IMR-90 (cell line): ENCODE measurements at regions not wholly inside any gene's neighbourhood (a gene's known extent, or its start where the extent isn't known, plus 50 kb on each side); places are given as distances from the start of the nearest gene placed in this dataset.

Source experiments
- ATAC-seq: fragments of 200-7000 bp; cut with Tn5 transposase; 2 replicates; pipeline ENCODE4 v1.9.1; 2020; ENCODE audit warnings: low read depth, mild to moderate bottlenecking, moderate library complexity
- BruUV-seq: library from RNA; stranded (reverse); fragments of 400-500 nt; replicated peaks from 2 replicates; lab custom pipeline; 2021; lab: Mats Ljungman, UMichigan
- CTCF ChIA-PET: fragments of 300-600 bp; formaldehyde crosslinking; extraction: SDS; loops from one replicate; lab custom pipeline; 2021; ENCODE audit warnings: antibody characterized with exemption; lab: Yijun Ruan, JAX
- POLR2A ChIA-PET: fragments of 300-600 bp; sonication (Branson Sonifier 250); formaldehyde crosslinking; loops from one replicate; lab custom pipeline; 2022; ENCODE audit warnings: antibody characterized with exemption; ENCODE audit not compliant: unreplicated experiment; lab: Charles Lee
- DNase-seq: peaks from one replicate; pipeline ENCODE4 v3.0.0; 2013
- H2AFZ ChIP-seq: replicated peaks from 2 replicates; pipeline ENCODE3; 2013; ENCODE audit warnings: low read length, mild to moderate bottlenecking; ENCODE audit not compliant: poor library complexity
- H2AK5ac ChIP-seq: 2 replicates; pipeline ENCODE4 v1.6.1; 2013; ENCODE audit warnings: low read depth, low read length, inconsistent platforms
- H2AK9ac ChIP-seq: replicated peaks from 2 replicates; pipeline ENCODE3; 2013; ENCODE audit warnings: mild to moderate bottlenecking, low read depth, low read length, moderate library complexity; ENCODE audit not compliant: poor library complexity
- H2BK120ac ChIP-seq: 2 replicates; pipeline ENCODE4 v1.6.1; 2013; ENCODE audit warnings: low read depth, low read length, inconsistent platforms
- H2BK15ac ChIP-seq: 3 replicates; pipeline ENCODE4 v1.6.1; 2013; ENCODE audit warnings: low read depth, low read length, inconsistent platforms
- H2BK20ac ChIP-seq: 2 replicates; pipeline ENCODE4 v1.6.1; 2013; ENCODE audit warnings: low read depth, mild to moderate bottlenecking, inconsistent platforms, low read length, moderate library complexity
- H2BK5ac ChIP-seq: 2 replicates; pipeline ENCODE4 v1.6.1; 2013; ENCODE audit warnings: mild to moderate bottlenecking, low read depth, low read length, inconsistent platforms; ENCODE audit not compliant: poor library complexity, severe bottlenecking
- H3K14ac ChIP-seq: replicated peaks from 2 replicates; pipeline ENCODE4 v1.6.1; 2013; ENCODE audit warnings: low read depth, low read length, inconsistent platforms
- H3K18ac ChIP-seq: 2 replicates; pipeline ENCODE4 v1.6.1; 2013; ENCODE audit warnings: low read depth, low read length, control low read depth
- H3K23ac ChIP-seq: 2 replicates; pipeline ENCODE4 v1.6.1; 2013; ENCODE audit warnings: low read depth, low read length, inconsistent platforms
- H3K27ac ChIP-seq: 2 replicates; pipeline ENCODE4 v1.5.1; 2013; ENCODE audit warnings: mild to moderate bottlenecking, control low read depth, low read length; ENCODE audit not compliant: insufficient read depth
- H3K27me3 ChIP-seq: 2 replicates; pipeline ENCODE4 v1.6.1; 2013; ENCODE audit warnings: low read length; ENCODE audit not compliant: control insufficient read depth, insufficient read depth
- H3K36me3 ChIP-seq: 2 replicates; pipeline ENCODE4 v1.6.1; 2013; ENCODE audit warnings: low read length, mixed read lengths; ENCODE audit not compliant: control insufficient read depth, insufficient read depth
- H3K4ac ChIP-seq: 2 replicates; pipeline ENCODE4 v1.6.1; 2013; ENCODE audit warnings: low read depth, low read length, inconsistent platforms
- H3K4me1 ChIP-seq: 2 replicates; pipeline ENCODE4 v1.6.1; 2013; ENCODE audit warnings: low read length, mixed read lengths; ENCODE audit not compliant: control insufficient read depth, insufficient read depth
- H3K4me2 ChIP-seq: 2 replicates; pipeline ENCODE4 v1.6.1; 2013; ENCODE audit warnings: low read depth, mild to moderate bottlenecking, control low read depth, low read length, moderate library complexity
- H3K4me3 ChIP-seq: 2 replicates; pipeline ENCODE4 v1.5.1; 2013; ENCODE audit warnings: low read depth, mild to moderate bottlenecking, control low read depth, low read length, moderate library complexity; ENCODE audit not compliant: insufficient read depth
- H3K56ac ChIP-seq: 2 replicates; pipeline ENCODE4 v1.6.1; 2013; ENCODE audit warnings: low read length, inconsistent platforms; ENCODE audit not compliant: insufficient read depth; ENCODE audit errors: extremely low read depth
- H3K79me1 ChIP-seq, 2 experiments: 2 replicates each; pipeline ENCODE4 v1.6.1; 2013; ENCODE audit warnings: low read length in 2 of 2, inconsistent platforms in 1 of 2, low read depth in 1 of 2
- H3K9ac ChIP-seq: 2 replicates; pipeline ENCODE4 v1.6.1; 2013; ENCODE audit warnings: low read depth, low read length, control low read depth
- H3K9me1 ChIP-seq: 2 replicates; pipeline ENCODE4 v1.6.1; 2013; ENCODE audit warnings: low read length, inconsistent platforms; ENCODE audit not compliant: insufficient read depth
- H3K9me3 ChIP-seq: 2 replicates; pipeline ENCODE4 v1.6.1; 2013; ENCODE audit warnings: low read length; ENCODE audit not compliant: control insufficient read depth, insufficient read depth
- H4K20me1 ChIP-seq: 2 replicates; pipeline ENCODE4 v1.6.1; 2013; ENCODE audit warnings: low read length, inconsistent platforms; ENCODE audit not compliant: insufficient read depth
- H4K5ac ChIP-seq: 2 replicates; pipeline ENCODE4 v1.6.1; 2013; ENCODE audit warnings: mild to moderate bottlenecking, low read depth, low read length, control low read depth
- H4K8ac ChIP-seq, 2 experiments: 2 replicates each; pipeline ENCODE4 v1.6.1; 2013; ENCODE audit warnings: low read depth in 2 of 2, low read length in 2 of 2, control low read depth in 1 of 2, inconsistent platforms in 1 of 2
- H4K91ac ChIP-seq: 2 replicates; pipeline ENCODE4 v1.6.1; 2013; ENCODE audit warnings: low read depth, low read length, inconsistent platforms; ENCODE audit not compliant: insufficient read depth
- BHLHE40 ChIP-seq: fragments of 150-350 bp; IDR thresholded peaks from 2 replicates; pipeline ENCODE4 v1.6.1; 2016; ENCODE audit warnings: mild to moderate bottlenecking, low read depth, low read length
- CEBPB ChIP-seq: IDR thresholded peaks from 2 replicates; pipeline ENCODE4 v1.6.1; 2012; ENCODE audit warnings: low read depth, low read length, improper control_type of control experiment
- CHD1 ChIP-seq: IDR thresholded peaks from 2 replicates; pipeline ENCODE4 v1.6.1; 2012; ENCODE audit warnings: low read depth, low read length, improper control_type of control experiment
- ELK1 ChIP-seq: fragments of 150-350 bp; IDR thresholded peaks from 2 replicates; pipeline ENCODE4 v1.6.1; 2016; ENCODE audit warnings: low read depth, mild to moderate bottlenecking, low read length, moderate library complexity, borderline replicate concordance
- FOS ChIP-seq: fragments of 150-350 bp; IDR thresholded peaks from 2 replicates; pipeline ENCODE4 v1.6.1; 2016; ENCODE audit warnings: low read depth, low read length
- MAFK ChIP-seq: IDR thresholded peaks from 2 replicates; pipeline ENCODE4 v1.6.1; 2012; ENCODE audit warnings: low read depth, low read length, improper control_type of control experiment
- MAZ ChIP-seq: IDR thresholded peaks from 2 replicates; pipeline ENCODE4 v1.6.1; 2012; ENCODE audit warnings: low read depth, mild to moderate bottlenecking, low read length, improper control_type of control experiment, moderate library complexity, borderline replicate concordance
- MXI1 ChIP-seq: IDR thresholded peaks from 2 replicates; pipeline ENCODE4 v1.6.1; 2012; ENCODE audit warnings: low read depth, mild to moderate bottlenecking, low read length, moderate library complexity, borderline replicate concordance
- NFE2L2 ChIP-seq: fragments of 150-350 bp; IDR thresholded peaks from 2 replicates; pipeline ENCODE4 v1.6.1; 2016; ENCODE audit warnings: low read depth, mild to moderate bottlenecking, low read length
- POLR2A ChIP-seq: IDR thresholded peaks from 2 replicates; pipeline ENCODE4 v1.6.1; 2012; ENCODE audit warnings: mild to moderate bottlenecking, low read depth, low read length
- RAD21 ChIP-seq: IDR thresholded peaks from 2 replicates; pipeline ENCODE4 v1.6.1; 2012; ENCODE audit warnings: low read length, improper control_type of control experiment
- RCOR1 ChIP-seq: IDR thresholded peaks from 2 replicates; pipeline ENCODE4 v1.6.1; 2012; ENCODE audit warnings: mild to moderate bottlenecking, low read length, improper control_type of control experiment; ENCODE audit not compliant: insufficient replicate concordance
- RFX5 ChIP-seq: IDR thresholded peaks from 2 replicates; pipeline ENCODE4 v1.8.0; 2012; ENCODE audit warnings: low read depth, mild to moderate bottlenecking, low read length, moderate library complexity
- SMC3 ChIP-seq: fragments of 150-350 bp; IDR thresholded peaks from 2 replicates; pipeline ENCODE4 v1.6.1; 2016; ENCODE audit warnings: low read depth, mild to moderate bottlenecking, antibody characterized with exemption, low read length, moderate library complexity
- WGBS, 2 experiments: methylation state at CpG; one replicate each; pipeline versions ENCODE4 v1.1.5 to v1.1.7; 2013; ENCODE audit warnings: missing lambda C conversion rate in 2 of 2; ENCODE audit not compliant: insufficient read length in 1 of 2; ENCODE audit errors: extremely low coverage in 2 of 2; 5-methylcytosine and 5-hydroxymethylcytosine counted together
- dilution Hi-C: fragments of 300-500 bp; cut with HindIII; formaldehyde crosslinking; loops from one replicate; pipeline ENCODE4 v1.14.3; 2018; ENCODE audit warnings: low sequenced_read_pairs; ENCODE audit not compliant: unreplicated experiment
- in situ Hi-C: fragments of 300-500 bp; cut with MboI; formaldehyde crosslinking; loops from 3 replicates; pipeline ENCODE4 v1.14.3; 2019; ENCODE audit warnings: low sequenced_read_pairs, inconsistent platforms, mixed read lengths
- intact Hi-C: fragments of 100-400 bp; cut with micrococcal nuclease; formaldehyde crosslinking; loops from 2 replicates; pipeline ENCODE4 v1.10.0; 2022
- TF ChIP-seq, protein P1 (sequence below): fragments of 150-350 bp; IDR thresholded peaks from 2 replicates; pipeline ENCODE4 v1.6.1; 2017; ENCODE audit warnings: mild to moderate bottlenecking, antibody characterized with exemption, low read length, low read depth
- TF ChIP-seq, protein P2 (sequence below): conservative IDR thresholded peaks from 2 replicates; pipeline ENCODE4 v1.5.1; 2012; ENCODE audit warnings: mild to moderate bottlenecking, low read depth, low read length, improper control_type of control experiment

DNA sequence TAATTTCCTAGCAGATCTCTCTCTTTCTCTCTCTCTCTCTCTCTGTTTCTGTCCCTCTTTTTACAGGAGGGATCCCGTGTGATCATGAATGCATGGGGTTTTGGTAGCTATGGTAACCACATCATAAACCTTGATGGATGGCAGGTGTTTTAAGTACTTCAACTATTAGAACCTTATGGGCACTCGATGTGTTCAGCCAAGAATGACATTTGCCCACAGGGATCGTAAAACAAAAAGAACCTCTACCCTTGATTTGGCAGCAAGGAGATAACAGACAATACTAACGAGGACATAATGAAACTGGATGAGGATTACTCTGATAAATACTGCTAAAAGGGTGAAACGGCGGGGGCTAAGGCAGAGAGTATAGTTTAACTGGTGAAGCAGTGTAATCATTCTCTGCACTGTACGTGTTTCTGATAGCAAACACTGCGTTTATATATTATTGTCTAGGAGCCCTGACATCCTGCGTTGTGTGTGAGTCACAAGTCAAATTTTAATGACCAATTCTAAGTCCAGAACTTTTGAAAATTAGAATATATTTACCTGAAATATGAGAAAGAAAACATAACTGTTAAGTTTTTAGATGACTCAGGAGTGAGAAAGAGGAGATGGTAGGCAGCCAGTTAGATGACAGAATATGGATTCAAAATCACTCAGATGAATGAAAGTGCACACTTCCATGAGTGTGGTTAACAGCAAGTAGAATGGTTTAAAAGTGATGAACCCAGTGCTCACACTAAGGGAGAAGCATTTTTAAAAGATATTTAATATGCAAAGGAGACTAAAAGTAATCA, 80.3 kb downstream of the OTOL1 start:
- no peak for TF ChIP-seq CHD1
- TF ChIP-seq, protein P1, sequence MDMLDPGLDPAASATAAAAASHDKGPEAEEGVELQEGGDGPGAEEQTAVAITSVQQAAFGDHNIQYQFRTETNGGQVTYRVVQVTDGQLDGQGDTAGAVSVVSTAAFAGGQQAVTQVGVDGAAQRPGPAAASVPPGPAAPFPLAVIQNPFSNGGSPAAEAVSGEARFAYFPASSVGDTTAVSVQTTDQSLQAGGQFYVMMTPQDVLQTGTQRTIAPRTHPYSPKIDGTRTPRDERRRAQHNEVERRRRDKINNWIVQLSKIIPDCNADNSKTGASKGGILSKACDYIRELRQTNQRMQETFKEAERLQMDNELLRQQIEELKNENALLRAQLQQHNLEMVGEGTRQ: no peak
- TF ChIP-seq NFE2L2: no peak
- no peak for TF ChIP-seq RFX5
- TF ChIP-seq RAD21: no peak
- TF ChIP-seq FOS: no peak
- TF ChIP-seq, protein P2, sequence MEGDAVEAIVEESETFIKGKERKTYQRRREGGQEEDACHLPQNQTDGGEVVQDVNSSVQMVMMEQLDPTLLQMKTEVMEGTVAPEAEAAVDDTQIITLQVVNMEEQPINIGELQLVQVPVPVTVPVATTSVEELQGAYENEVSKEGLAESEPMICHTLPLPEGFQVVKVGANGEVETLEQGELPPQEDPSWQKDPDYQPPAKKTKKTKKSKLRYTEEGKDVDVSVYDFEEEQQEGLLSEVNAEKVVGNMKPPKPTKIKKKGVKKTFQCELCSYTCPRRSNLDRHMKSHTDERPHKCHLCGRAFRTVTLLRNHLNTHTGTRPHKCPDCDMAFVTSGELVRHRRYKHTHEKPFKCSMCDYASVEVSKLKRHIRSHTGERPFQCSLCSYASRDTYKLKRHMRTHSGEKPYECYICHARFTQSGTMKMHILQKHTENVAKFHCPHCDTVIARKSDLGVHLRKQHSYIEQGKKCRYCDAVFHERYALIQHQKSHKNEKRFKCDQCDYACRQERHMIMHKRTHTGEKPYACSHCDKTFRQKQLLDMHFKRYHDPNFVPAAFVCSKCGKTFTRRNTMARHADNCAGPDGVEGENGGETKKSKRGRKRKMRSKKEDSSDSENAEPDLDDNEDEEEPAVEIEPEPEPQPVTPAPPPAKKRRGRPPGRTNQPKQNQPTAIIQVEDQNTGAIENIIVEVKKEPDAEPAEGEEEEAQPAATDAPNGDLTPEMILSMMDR: no peak
- no peak for TF ChIP-seq SMC3
- no peak for TF ChIP-seq POLR2A
- TF ChIP-seq CEBPB: no peak
- TF ChIP-seq MXI1: no peak
- TF ChIP-seq MAFK: no peak
- no peak for TF ChIP-seq ELK1
- TF ChIP-seq MAZ: no peak
- no peak for TF ChIP-seq RCOR1
- no peak for TF ChIP-seq BHLHE40
- H2BK5ac ChIP-seq: no peak overlapping the region
- H3K56ac ChIP-seq: no peak overlapping the region
- WGBS, 2 experiments: no CpG with 5 or more reads among the region's 9 CpGs
- dilution Hi-C loops (no loop called here), in situ Hi-C loops (no loop called here), intact Hi-C loops (no loop called here)
- no peaks in the 10 kb centered on the region for H3K27me3 ChIP-seq
- H4K20me1 ChIP-seq: no peaks in the 10 kb centered on the region
- H3K23ac ChIP-seq: no peak overlapping the region
- no peak overlapping the region for H4K5ac ChIP-seq
- H3K18ac ChIP-seq: no peak overlapping the region
- no TSS peak for BruUV-seq
- no peak overlapping the region for H3K4ac ChIP-seq
- no peak overlapping the region for H3K14ac ChIP-seq
- no peak overlapping the region for H2BK120ac ChIP-seq
- H2AFZ ChIP-seq: no peak overlapping the region
- POLR2A ChIA-PET: no interaction called here
- H3K4me1 ChIP-seq: no peaks in the 10 kb centered on the region
- H3K36me3 ChIP-seq: no peaks in the 10 kb centered on the region
- H4K8ac ChIP-seq: no peak overlapping the region
- H3K9me1 ChIP-seq: no peaks in the 10 kb centered on the region
- no peak overlapping the region for H3K4me3 ChIP-seq
- no peak overlapping the region for H3K9ac ChIP-seq
- ATAC-seq: no peak
- no peak overlapping the region for H2AK9ac ChIP-seq
- no peaks in the 10 kb centered on the region for H3K9me3 ChIP-seq
- H2BK15ac ChIP-seq: no peak overlapping the region
- H4K91ac ChIP-seq: no peak overlapping the region
- H3K4me2 ChIP-seq: no peak overlapping the region
- H2BK20ac ChIP-seq: no peak overlapping the region
- H3K79me1 ChIP-seq: no peaks in the 10 kb centered on the region
- CTCF ChIA-PET: no interaction called here
- no peak overlapping the region for H2AK5ac ChIP-seq
- DNase-seq: no peak
- H3K27ac ChIP-seq: no peak overlapping the region
